ENCODE measurements at regions not wholly inside any gene's neighbourhood (a gene's known extent, or its start where the extent isn't known, plus 50 kb on each side); places are given as distances from the start of the nearest gene placed in this dataset.

GRCh38 chr3:96416549-96417255 is 397.7 kb upstream of the EPHA6 start:
- DNase-seq, result no peak
- H3K9me3 ChIP-seq, result no peaks in the 10 kb centered on the region
- TF ChIP-seq CTCF (IDR thresholded peaks at IDR 0.05) (no peak), POLR2A (IDR thresholded peaks at IDR 0.05) (no peak)
- no peaks in the 10 kb centered on the region for H3K36me3 ChIP-seq (replicated peaks in 1 of 2; ENCODE audit: insufficient read depth in 1 of 2, low read depth in 2 of 2)
- 88 to 89% methylated on average over 5 of the region's 5 CpGs for WGBS, 2 donors
- H3K27me3 ChIP-seq, result no peaks in the 10 kb centered on the region
- intact Hi-C loops (cut with DNase I), result no loop called here
- no peak overlapping the region for H3K27ac ChIP-seq
- H3K4me1 ChIP-seq, result no peaks in the 10 kb centered on the region
- no peak for ATAC-seq
- H3K4me3 ChIP-seq, result no peak overlapping the region

GRCh38 chr3:96428097-96428496 is 386.3 kb upstream of the EPHA6 start:
- intact Hi-C loops (cut with DNase I), result no loop called here
- Histone ChIP-seq H3K27me3 (no peaks in the 10 kb centered on the region), H3K27ac (no peak overlapping the region), H3K4me3 (no peak overlapping the region), H3K36me3 (replicated peaks in 1 of 2; ENCODE audit: insufficient read depth in 1 of 2, low read depth in 2 of 2) (no peaks in the 10 kb centered on the region), H3K9me3 (no peaks in the 10 kb centered on the region), H3K4me1 (no peaks in the 10 kb centered on the region)
- TF ChIP-seq POLR2A (IDR thresholded peaks at IDR 0.05) (no peak), CTCF (IDR thresholded peaks at IDR 0.05) (no peak)
- DNase-seq, result no peak
- ATAC-seq, result no peak

GRCh38 chr3:96430079-96430478 is 384.3 kb upstream of the EPHA6 start:
- Histone ChIP-seq H3K36me3 (replicated peaks in 1 of 2; ENCODE audit: insufficient read depth in 1 of 2, low read depth in 2 of 2) (no peaks in the 10 kb centered on the region), H3K4me1 (no peaks in the 10 kb centered on the region), H3K27me3 (no peaks in the 10 kb centered on the region), H3K27ac (no peak overlapping the region), H3K9me3 (no peaks in the 10 kb centered on the region), H3K4me3 (no peak overlapping the region)
- no peak for TF ChIP-seq POLR2A (IDR thresholded peaks at IDR 0.05)
- TF ChIP-seq CTCF (IDR thresholded peaks at IDR 0.05), result no peak
- no peak for ATAC-seq
- DNase-seq, result no peak
- intact Hi-C loops (cut with DNase I), result no loop called here
- WGBS, 2 donors, result 44 to 51% methylated on average over 2 of the region's 2 CpGs

- intact Hi-C loops (cut with DNase I), result no loop called here
- H3K27ac ChIP-seq, result no peak overlapping the region
- TF ChIP-seq POLR2A (IDR thresholded peaks at IDR 0.05) (no peak), CTCF (IDR thresholded peaks at IDR 0.05) (no peak)
- H3K4me3 ChIP-seq, result no peak overlapping the region
- no peak for ATAC-seq
- no peaks in the 10 kb centered on the region for H3K36me3 ChIP-seq (replicated peaks in 1 of 2; ENCODE audit: insufficient read depth in 1 of 2, low read depth in 2 of 2)
- H3K27me3 ChIP-seq, result no peaks in the 10 kb centered on the region
- no peaks in the 10 kb centered on the region for H3K9me3 ChIP-seq
- 43 to 51% methylated on average over 2 of the region's 2 CpGs for WGBS, 2 donors
- DNase-seq, result no peak
- H3K4me1 ChIP-seq, result no peaks in the 10 kb centered on the region
Measured at GRCh38 chr3:96434651-96435050, 379.7 kb upstream of the EPHA6 start.

- no peak for TF ChIP-seq POLR2A (IDR thresholded peaks at IDR 0.05)
- no peak for TF ChIP-seq CTCF (IDR thresholded peaks at IDR 0.05)
- Histone ChIP-seq H3K27ac (no peak overlapping the region), H3K4me1 (no peaks in the 10 kb centered on the region), H3K9me3 (no peaks in the 10 kb centered on the region), H3K27me3 (no peaks in the 10 kb centered on the region), H3K4me3 (no peak overlapping the region), H3K36me3 (replicated peaks in 1 of 2; ENCODE audit: insufficient read depth in 1 of 2, low read depth in 2 of 2) (no peaks in the 10 kb centered on the region)
- DNase-seq, result no peak
- no peak for ATAC-seq
- intact Hi-C loops (cut with DNase I), result no loop called here
- 52 to 75% methylated on average over 1 of the region's 1 CpG for WGBS, 2 donors
Measured at GRCh38 chr3:96449346-96449745, 365.0 kb upstream of the EPHA6 start.

Data from body of pancreas (tissue), 4 donors.